Hepatocyte (in vitro differentiated cells): ENCODE measurements at regions not wholly inside any gene's neighbourhood (a gene's known extent, or its start where the extent isn't known, plus 50 kb on each side); places are given as distances from the start of the nearest gene placed in this dataset.

Experiments
- CTCF ChIP-seq: fragments of 200-600 bp; sonication (generic); IDR thresholded peaks from 2 replicates; pipeline ENCODE4 v1.5.1; 2016; ENCODE audit warnings: antibody characterized with exemption, mild to moderate bottlenecking; ENCODE audit not compliant: poor library complexity
- EZH2 ChIP-seq: fragments of 200-600 bp; sonication (generic); IDR thresholded peaks from 2 replicates; pipeline ENCODE4 v1.6.1; 2016; ENCODE audit warnings: antibody characterized with exemption, mild to moderate bottlenecking, borderline replicate concordance

DNA sequence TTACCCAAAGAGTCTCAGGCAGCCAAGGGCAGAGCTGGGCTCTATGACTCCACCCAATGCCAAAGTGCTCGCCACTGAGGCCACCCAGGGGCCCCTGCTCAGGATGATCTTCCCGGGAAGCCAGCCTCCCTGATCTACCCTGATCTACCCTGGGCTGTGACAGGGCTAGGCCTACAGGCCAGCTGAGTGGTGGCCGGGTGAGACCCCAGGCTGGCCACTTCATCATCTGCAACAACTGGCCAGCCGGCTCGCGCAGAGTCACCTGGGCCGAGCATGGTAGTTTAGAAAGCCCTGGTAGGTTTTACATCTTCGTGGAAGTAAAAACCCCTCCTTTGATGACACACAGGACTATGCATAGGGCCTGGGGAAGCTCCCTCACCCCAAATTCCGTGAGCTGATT, 276.3 kb downstream of the NDUFA10 start:
- TF ChIP-seq CTCF (no peak), EZH2 (no peak)
